ENCODE measurements at regions not wholly inside any gene's neighbourhood (a gene's known extent, or its start where the extent isn't known, plus 50 kb on each side); places are given as distances from the start of the nearest gene placed in this dataset.

- Histone ChIP-seq H4K20me1 (ENCODE audit: insufficient read depth, low read length, poor library complexity, severe bottlenecking) (no peaks in the 10 kb centered on the region), H3K27me3 (ENCODE audit: insufficient read depth, low read length, poor library complexity, severe bottlenecking) (no peaks in the 10 kb centered on the region), H2AFZ (ENCODE audit: low read length) (peak overlapping the region; percentile 34; the same call in 1 of the 2 replicates), H3K9me2 (replicated peaks; ENCODE audit: low read depth, low read length) (no peaks in the 10 kb centered on the region), H3K9ac (ENCODE audit: low read depth, low read length, poor library complexity, severe bottlenecking) (no peak overlapping the region), H3K79me2 (ENCODE audit: insufficient read depth, low read length) (no peaks in the 10 kb centered on the region), H3F3A (ENCODE audit: low read depth) (no peaks in the 10 kb centered on the region), H3K4me3 (ENCODE audit: low read length, poor library complexity, severe bottlenecking) (no peak overlapping the region), H3K36me3 (ENCODE audit: insufficient read depth, low read length) (no peaks in the 10 kb centered on the region), H3K4me2 (ENCODE audit: low read depth, low read length, poor library complexity, severe bottlenecking) (no peak overlapping the region), H3K9me3 (ENCODE audit: insufficient read depth, low read depth, low read length) (no peaks in the 10 kb centered on the region), H3K4me1 (ENCODE audit: insufficient read depth, low read length, poor library complexity, severe bottlenecking) (no peaks in the 10 kb centered on the region)
- TF ChIP-seq CTCF (conservative IDR thresholded peaks at IDR 0.05; ENCODE audit: low read length): no peak
- no peak for TF ChIP-seq EZH2phosphoT487 (IDR thresholded peaks at IDR 0.05; ENCODE audit: borderline replicate concordance)
These were observed 1029.8 kb downstream of the DIAPH3 start for GRCh38 chr13:59133903-59134302.

GRCh38 chr13:59144700-59145099 lies 1019.0 kb downstream of the DIAPH3 start:
- Histone ChIP-seq H3K4me2 (ENCODE audit: low read depth, low read length, poor library complexity, severe bottlenecking) (no peak overlapping the region), H3K9me3 (ENCODE audit: insufficient read depth, low read depth, low read length) (no peaks in the 10 kb centered on the region), H2AFZ (ENCODE audit: low read length) (no peak overlapping the region), H3K27me3 (ENCODE audit: insufficient read depth, low read length, poor library complexity, severe bottlenecking) (no peaks in the 10 kb centered on the region), H3K4me3 (ENCODE audit: low read length, poor library complexity, severe bottlenecking) (no peak overlapping the region), H3F3A (ENCODE audit: low read depth) (no peaks in the 10 kb centered on the region), H3K36me3 (ENCODE audit: insufficient read depth, low read length) (no peaks in the 10 kb centered on the region), H3K79me2 (ENCODE audit: insufficient read depth, low read length) (no peaks in the 10 kb centered on the region), H3K9ac (ENCODE audit: low read depth, low read length, poor library complexity, severe bottlenecking) (no peak overlapping the region), H3K4me1 (ENCODE audit: insufficient read depth, low read length, poor library complexity, severe bottlenecking) (no peaks in the 10 kb centered on the region), H3K9me2 (replicated peaks; ENCODE audit: low read depth, low read length) (no peaks in the 10 kb centered on the region), H4K20me1 (ENCODE audit: insufficient read depth, low read length, poor library complexity, severe bottlenecking) (no peaks in the 10 kb centered on the region)
- no peak for TF ChIP-seq EZH2phosphoT487 (IDR thresholded peaks at IDR 0.05; ENCODE audit: borderline replicate concordance)
- no peak for TF ChIP-seq CTCF (conservative IDR thresholded peaks at IDR 0.05; ENCODE audit: low read length)

GRCh38 chr13:59145381-59145780 lies 1018.3 kb downstream of the DIAPH3 start:
- Histone ChIP-seq H2AFZ (ENCODE audit: low read length) (no peak overlapping the region), H4K20me1 (ENCODE audit: insufficient read depth, low read length, poor library complexity, severe bottlenecking) (no peaks in the 10 kb centered on the region), H3K9me3 (ENCODE audit: insufficient read depth, low read depth, low read length) (no peaks in the 10 kb centered on the region), H3K4me2 (ENCODE audit: low read depth, low read length, poor library complexity, severe bottlenecking) (no peak overlapping the region), H3K79me2 (ENCODE audit: insufficient read depth, low read length) (no peaks in the 10 kb centered on the region), H3K4me1 (ENCODE audit: insufficient read depth, low read length, poor library complexity, severe bottlenecking) (no peaks in the 10 kb centered on the region), H3K4me3 (ENCODE audit: low read length, poor library complexity, severe bottlenecking) (no peak overlapping the region), H3K9me2 (replicated peaks; ENCODE audit: low read depth, low read length) (no peaks in the 10 kb centered on the region), H3K9ac (ENCODE audit: low read depth, low read length, poor library complexity, severe bottlenecking) (no peak overlapping the region), H3K36me3 (ENCODE audit: insufficient read depth, low read length) (no peaks in the 10 kb centered on the region), H3K27me3 (ENCODE audit: insufficient read depth, low read length, poor library complexity, severe bottlenecking) (no peaks in the 10 kb centered on the region), H3F3A (ENCODE audit: low read depth) (no peaks in the 10 kb centered on the region)
- TF ChIP-seq CTCF (conservative IDR thresholded peaks at IDR 0.05; ENCODE audit: low read length): no peak
